ENCODE measurements at regions not wholly inside any gene's neighbourhood (a gene's known extent, or its start where the extent isn't known, plus 50 kb on each side); places are given as distances from the start of the nearest gene placed in this dataset.

- Histone ChIP-seq H3K36me3 (no peaks in the 10 kb centered on the region), H3K4me1 (no peaks in the 10 kb centered on the region), H3K4me3 (no peak overlapping the region), H3K27ac (no peak overlapping the region), H3K27me3 (no peaks in the 10 kb centered on the region), H3K9me3 (no peaks in the 10 kb centered on the region)
- TF ChIP-seq POLR2A (IDR thresholded peaks at IDR 0.05) (no peak), CTCF (IDR thresholded peaks at IDR 0.05) (no peak)
- DNase-seq: no peak
These were observed 124.8 kb upstream of the NTF3 start for GRCh38 chr12:5307065-5307464.

GRCh38 chr12:5308216-5308615 lies 123.7 kb upstream of the NTF3 start:
- no peak overlapping the region for H3K4me3 ChIP-seq
- H3K27ac ChIP-seq: no peak overlapping the region
- DNase-seq: no peak
- TF ChIP-seq POLR2A (IDR thresholded peaks at IDR 0.05) (no peak), CTCF (IDR thresholded peaks at IDR 0.05) (no peak)
- H3K4me1 ChIP-seq: no peaks in the 10 kb centered on the region
- H3K9me3 ChIP-seq: no peaks in the 10 kb centered on the region
- H3K36me3 ChIP-seq: no peaks in the 10 kb centered on the region
- H3K27me3 ChIP-seq: no peaks in the 10 kb centered on the region

- no peak for DNase-seq
- TF ChIP-seq POLR2A (IDR thresholded peaks at IDR 0.05) (no peak), CTCF (IDR thresholded peaks at IDR 0.05) (no peak)
- Histone ChIP-seq H3K36me3 (no peaks in the 10 kb centered on the region), H3K27ac (no peak overlapping the region), H3K27me3 (no peaks in the 10 kb centered on the region), H3K4me1 (no peaks in the 10 kb centered on the region), H3K4me3 (no peak overlapping the region), H3K9me3 (no peaks in the 10 kb centered on the region)
These were observed 122.9 kb upstream of the NTF3 start for GRCh38 chr12:5308996-5309395.

GRCh38 chr12:5309654-5310053 lies 122.3 kb upstream of the NTF3 start:
- DNase-seq: peak in 2 of 3 donors; percentile 69 to 75
- Histone ChIP-seq H3K27ac (peak overlapping the region in 2 of 4 donors; percentile 39 to 48), H3K4me3 (no peak overlapping the region), H3K9me3 (peaks cover 0 to 5% (median 0%) of the 10 kb centered on the region in 4 donors), H3K27me3 (no peaks in the 10 kb centered on the region), H3K4me1 (no peaks in the 10 kb centered on the region), H3K36me3 (no peaks in the 10 kb centered on the region)
- TF ChIP-seq POLR2A (IDR thresholded peaks at IDR 0.05) (no peak), CTCF (IDR thresholded peaks at IDR 0.05) (no peak)

GRCh38 chr12:5310151-5310550 lies 121.8 kb upstream of the NTF3 start:
- TF ChIP-seq CTCF (IDR thresholded peaks at IDR 0.05): no peak
- TF ChIP-seq POLR2A (IDR thresholded peaks at IDR 0.05): no peak
- Histone ChIP-seq H3K9me3 (peaks cover 0 to 5% (median 0%) of the 10 kb centered on the region in 4 donors), H3K36me3 (no peaks in the 10 kb centered on the region), H3K4me3 (no peak overlapping the region), H3K4me1 (no peaks in the 10 kb centered on the region), H3K27ac (peak overlapping the region in 1 of 4 donors; percentile 48), H3K27me3 (no peaks in the 10 kb centered on the region)
- DNase-seq: no peak

- H3K27me3 ChIP-seq: no peaks in the 10 kb centered on the region
- H3K9me3 ChIP-seq: peaks cover 0 to 5% (median 0%) of the 10 kb centered on the region in 4 donors
- no peak overlapping the region for H3K27ac ChIP-seq
- no peak for TF ChIP-seq CTCF (IDR thresholded peaks at IDR 0.05)
- no peak for TF ChIP-seq POLR2A (IDR thresholded peaks at IDR 0.05)
- H3K4me1 ChIP-seq: peaks cover 0 to 4% (median 0%) of the 10 kb centered on the region in 4 donors
- DNase-seq: no peak
- no peak overlapping the region for H3K4me3 ChIP-seq
- no peaks in the 10 kb centered on the region for H3K36me3 ChIP-seq
These were observed 114.4 kb upstream of the NTF3 start for GRCh38 chr12:5317556-5317955.

All from Peyer's patch (tissue), 4 donors.